ENCODE measurements at regions not wholly inside any gene's neighbourhood (a gene's known extent, or its start where the extent isn't known, plus 50 kb on each side); places are given as distances from the start of the nearest gene placed in this dataset.

DNA sequence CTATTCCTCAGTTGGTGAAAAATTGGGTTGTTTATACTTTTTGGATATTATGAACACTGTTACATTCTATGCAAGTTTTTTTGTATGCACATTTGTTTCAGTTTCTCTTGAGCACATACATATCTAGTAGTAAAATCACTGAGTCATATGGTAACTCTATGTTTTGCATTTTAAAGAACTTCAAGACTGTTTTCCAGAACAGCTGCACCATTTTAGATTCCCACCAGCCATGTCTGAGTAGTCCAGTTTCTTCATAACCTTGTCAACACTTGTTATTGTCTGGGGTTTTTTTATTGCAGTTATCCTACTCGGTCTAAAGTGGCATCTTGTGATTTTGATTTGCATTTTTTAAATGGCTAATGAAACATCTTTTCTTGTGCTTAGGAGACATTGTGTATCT, 100.3 kb upstream of the OTOS start:
- TF ChIP-seq, protein P1, sequence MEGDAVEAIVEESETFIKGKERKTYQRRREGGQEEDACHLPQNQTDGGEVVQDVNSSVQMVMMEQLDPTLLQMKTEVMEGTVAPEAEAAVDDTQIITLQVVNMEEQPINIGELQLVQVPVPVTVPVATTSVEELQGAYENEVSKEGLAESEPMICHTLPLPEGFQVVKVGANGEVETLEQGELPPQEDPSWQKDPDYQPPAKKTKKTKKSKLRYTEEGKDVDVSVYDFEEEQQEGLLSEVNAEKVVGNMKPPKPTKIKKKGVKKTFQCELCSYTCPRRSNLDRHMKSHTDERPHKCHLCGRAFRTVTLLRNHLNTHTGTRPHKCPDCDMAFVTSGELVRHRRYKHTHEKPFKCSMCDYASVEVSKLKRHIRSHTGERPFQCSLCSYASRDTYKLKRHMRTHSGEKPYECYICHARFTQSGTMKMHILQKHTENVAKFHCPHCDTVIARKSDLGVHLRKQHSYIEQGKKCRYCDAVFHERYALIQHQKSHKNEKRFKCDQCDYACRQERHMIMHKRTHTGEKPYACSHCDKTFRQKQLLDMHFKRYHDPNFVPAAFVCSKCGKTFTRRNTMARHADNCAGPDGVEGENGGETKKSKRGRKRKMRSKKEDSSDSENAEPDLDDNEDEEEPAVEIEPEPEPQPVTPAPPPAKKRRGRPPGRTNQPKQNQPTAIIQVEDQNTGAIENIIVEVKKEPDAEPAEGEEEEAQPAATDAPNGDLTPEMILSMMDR (IDR thresholded peaks at IDR 0.05; ENCODE audit: low read depth, low read length, poor library complexity, severe bottlenecking): no peak
- no peak for TF ChIP-seq EZH2phosphoT487 (IDR thresholded peaks at IDR 0.05; ENCODE audit: borderline replicate concordance, low read length)

Measured in DOHH2 (cell line).